Ishikawa (cell line): ENCODE measurements at regions not wholly inside any gene's neighbourhood (a gene's known extent, or its start where the extent isn't known, plus 50 kb on each side); places are given as distances from the start of the nearest gene placed in this dataset.

ENCODE experiments used
- CEBPB ChIP-seq: IDR thresholded peaks from 2 replicates; pipeline ENCODE4 v1.6.1; 2012
- CREB1 ChIP-seq: IDR thresholded peaks from 2 replicates; pipeline ENCODE4 v1.6.1; 2012; ENCODE audit warnings: low read depth
- EGR1 ChIP-seq: IDR thresholded peaks from 2 replicates; pipeline ENCODE4 v1.6.1; 2012
- EP300 ChIP-seq: IDR thresholded peaks from 2 replicates; pipeline ENCODE4 v1.6.1; 2012; ENCODE audit warnings: borderline replicate concordance
- FOXM1 ChIP-seq: IDR thresholded peaks from 2 replicates; pipeline ENCODE4 v1.6.1; 2012; ENCODE audit warnings: low read depth, borderline replicate concordance
- NFIC ChIP-seq: IDR thresholded peaks from 2 replicates; pipeline ENCODE4 v1.6.1; 2012
- RAD21 ChIP-seq: IDR thresholded peaks from 2 replicates; pipeline ENCODE4 v1.6.1; 2012; ENCODE audit warnings: low read depth
- TAF1 ChIP-seq: IDR thresholded peaks from 2 replicates; pipeline ENCODE4 v1.6.1; 2012; ENCODE audit warnings: low read depth, mild to moderate bottlenecking
- TCF12 ChIP-seq: IDR thresholded peaks from 2 replicates; pipeline ENCODE4 v1.6.1; 2012; ENCODE audit warnings: low read depth
- TEAD4 ChIP-seq: IDR thresholded peaks from 2 replicates; pipeline ENCODE4 v1.6.1; 2012
- YY1 ChIP-seq: IDR thresholded peaks from 2 replicates; pipeline ENCODE4 v1.6.1; 2012; ENCODE audit warnings: low read depth
- ZBTB7A ChIP-seq: IDR thresholded peaks from 2 replicates; pipeline ENCODE4 v1.6.1; 2012; ENCODE audit warnings: low read depth
- TF ChIP-seq, protein P1 (sequence below): IDR thresholded peaks from 2 replicates; pipeline ENCODE4 v1.6.1; 2012
- TF ChIP-seq, protein P2 (sequence below): IDR thresholded peaks from 2 replicates; pipeline ENCODE4 v1.6.1; 2012; ENCODE audit warnings: low read depth, mild to moderate bottlenecking
- TF ChIP-seq, protein P3 (sequence below): IDR thresholded peaks from 2 replicates; pipeline ENCODE4 v1.6.1; 2012

DNA sequence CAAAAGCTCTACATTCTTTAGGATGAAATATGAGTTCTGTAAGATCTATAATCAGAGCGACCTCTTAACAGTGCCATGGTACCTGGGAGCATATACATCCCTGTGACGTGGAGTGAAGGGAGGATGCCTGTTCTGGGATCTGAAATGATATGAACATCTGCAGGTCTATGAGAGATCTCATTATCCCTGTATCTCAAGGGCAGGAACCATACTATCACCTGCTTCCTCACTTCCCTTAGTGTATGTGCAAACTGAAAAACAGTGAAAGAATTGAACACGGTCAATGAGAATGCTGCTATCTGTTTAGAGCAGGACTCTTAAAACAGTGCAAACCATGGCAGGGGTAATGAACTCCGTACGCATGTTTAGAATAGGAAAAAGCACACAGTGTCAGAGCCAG, 364.0 kb downstream of the LPIN1 start:
- TF ChIP-seq, protein P1, sequence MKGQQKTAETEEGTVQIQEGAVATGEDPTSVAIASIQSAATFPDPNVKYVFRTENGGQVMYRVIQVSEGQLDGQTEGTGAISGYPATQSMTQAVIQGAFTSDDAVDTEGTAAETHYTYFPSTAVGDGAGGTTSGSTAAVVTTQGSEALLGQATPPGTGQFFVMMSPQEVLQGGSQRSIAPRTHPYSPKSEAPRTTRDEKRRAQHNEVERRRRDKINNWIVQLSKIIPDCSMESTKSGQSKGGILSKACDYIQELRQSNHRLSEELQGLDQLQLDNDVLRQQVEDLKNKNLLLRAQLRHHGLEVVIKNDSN: no peak
- TF ChIP-seq RAD21 (no peak), TEAD4 (no peak), CEBPB (no peak), TAF1 (no peak), EP300 (no peak), NFIC (no peak), YY1 (no peak), ZBTB7A (no peak), EGR1 (no peak), FOXM1 (no peak), CREB1 (no peak), TCF12 (no peak)
- TF ChIP-seq, protein P2, sequence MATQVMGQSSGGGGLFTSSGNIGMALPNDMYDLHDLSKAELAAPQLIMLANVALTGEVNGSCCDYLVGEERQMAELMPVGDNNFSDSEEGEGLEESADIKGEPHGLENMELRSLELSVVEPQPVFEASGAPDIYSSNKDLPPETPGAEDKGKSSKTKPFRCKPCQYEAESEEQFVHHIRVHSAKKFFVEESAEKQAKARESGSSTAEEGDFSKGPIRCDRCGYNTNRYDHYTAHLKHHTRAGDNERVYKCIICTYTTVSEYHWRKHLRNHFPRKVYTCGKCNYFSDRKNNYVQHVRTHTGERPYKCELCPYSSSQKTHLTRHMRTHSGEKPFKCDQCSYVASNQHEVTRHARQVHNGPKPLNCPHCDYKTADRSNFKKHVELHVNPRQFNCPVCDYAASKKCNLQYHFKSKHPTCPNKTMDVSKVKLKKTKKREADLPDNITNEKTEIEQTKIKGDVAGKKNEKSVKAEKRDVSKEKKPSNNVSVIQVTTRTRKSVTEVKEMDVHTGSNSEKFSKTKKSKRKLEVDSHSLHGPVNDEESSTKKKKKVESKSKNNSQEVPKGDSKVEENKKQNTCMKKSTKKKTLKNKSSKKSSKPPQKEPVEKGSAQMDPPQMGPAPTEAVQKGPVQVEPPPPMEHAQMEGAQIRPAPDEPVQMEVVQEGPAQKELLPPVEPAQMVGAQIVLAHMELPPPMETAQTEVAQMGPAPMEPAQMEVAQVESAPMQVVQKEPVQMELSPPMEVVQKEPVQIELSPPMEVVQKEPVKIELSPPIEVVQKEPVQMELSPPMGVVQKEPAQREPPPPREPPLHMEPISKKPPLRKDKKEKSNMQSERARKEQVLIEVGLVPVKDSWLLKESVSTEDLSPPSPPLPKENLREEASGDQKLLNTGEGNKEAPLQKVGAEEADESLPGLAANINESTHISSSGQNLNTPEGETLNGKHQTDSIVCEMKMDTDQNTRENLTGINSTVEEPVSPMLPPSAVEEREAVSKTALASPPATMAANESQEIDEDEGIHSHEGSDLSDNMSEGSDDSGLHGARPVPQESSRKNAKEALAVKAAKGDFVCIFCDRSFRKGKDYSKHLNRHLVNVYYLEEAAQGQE: no peak
- TF ChIP-seq, protein P3, sequence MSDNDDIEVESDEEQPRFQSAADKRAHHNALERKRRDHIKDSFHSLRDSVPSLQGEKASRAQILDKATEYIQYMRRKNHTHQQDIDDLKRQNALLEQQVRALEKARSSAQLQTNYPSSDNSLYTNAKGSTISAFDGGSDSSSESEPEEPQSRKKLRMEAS: no peak

DNA sequence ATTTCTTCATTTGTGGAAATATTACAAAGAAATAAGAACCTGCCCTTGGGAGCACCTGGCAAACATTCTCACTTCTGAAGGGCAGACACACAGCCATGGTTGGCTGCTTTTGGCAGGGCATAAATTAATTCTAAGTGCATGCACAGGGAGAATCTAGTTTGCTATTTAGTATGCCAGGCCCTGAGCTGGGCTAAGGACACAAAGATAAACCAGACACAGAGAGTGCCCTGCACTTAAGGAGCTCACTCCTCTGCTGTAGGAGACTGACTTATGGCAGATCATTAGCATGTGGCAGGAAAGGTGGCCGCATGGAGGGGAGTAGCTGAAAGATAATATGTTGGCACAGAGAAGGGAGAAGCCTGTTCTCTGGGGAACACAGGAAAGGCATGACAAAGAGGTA, 367.0 kb downstream of the LPIN1 start:
- TF ChIP-seq EP300 (no peak), CREB1 (no peak), RAD21 (no peak), YY1 (no peak), NFIC (no peak), TEAD4 (no peak), EGR1 (no peak), ZBTB7A (no peak), TAF1 (no peak), FOXM1 (no peak), CEBPB (no peak), TCF12 (no peak)
- TF ChIP-seq, protein P3: no peak
- TF ChIP-seq, protein P2: no peak
- TF ChIP-seq, protein P1: no peak

DNA sequence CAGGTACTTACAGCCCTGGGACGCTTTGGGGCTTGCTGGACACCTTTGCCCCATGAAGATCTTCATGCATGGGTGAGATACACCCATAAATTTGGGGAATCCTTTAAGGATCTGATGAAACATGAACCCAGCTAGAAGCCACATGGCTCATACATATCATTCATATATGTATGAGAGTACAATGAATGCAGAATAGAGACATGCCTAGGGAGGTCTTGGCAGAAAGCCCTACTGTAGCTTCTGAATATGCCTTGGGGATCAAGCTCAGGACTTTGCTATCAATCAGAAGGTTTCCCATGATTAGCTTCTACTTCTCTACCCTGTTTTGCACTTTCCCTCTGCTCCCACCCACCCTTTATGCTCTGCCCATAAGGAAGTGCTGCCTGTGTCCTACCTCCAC, 368.4 kb downstream of the LPIN1 start:
- TF ChIP-seq, protein P2: no peak
- TF ChIP-seq TEAD4 (no peak), YY1 (no peak), CREB1 (no peak), ZBTB7A (no peak)
- TF ChIP-seq, protein P1: no peak

DNA sequence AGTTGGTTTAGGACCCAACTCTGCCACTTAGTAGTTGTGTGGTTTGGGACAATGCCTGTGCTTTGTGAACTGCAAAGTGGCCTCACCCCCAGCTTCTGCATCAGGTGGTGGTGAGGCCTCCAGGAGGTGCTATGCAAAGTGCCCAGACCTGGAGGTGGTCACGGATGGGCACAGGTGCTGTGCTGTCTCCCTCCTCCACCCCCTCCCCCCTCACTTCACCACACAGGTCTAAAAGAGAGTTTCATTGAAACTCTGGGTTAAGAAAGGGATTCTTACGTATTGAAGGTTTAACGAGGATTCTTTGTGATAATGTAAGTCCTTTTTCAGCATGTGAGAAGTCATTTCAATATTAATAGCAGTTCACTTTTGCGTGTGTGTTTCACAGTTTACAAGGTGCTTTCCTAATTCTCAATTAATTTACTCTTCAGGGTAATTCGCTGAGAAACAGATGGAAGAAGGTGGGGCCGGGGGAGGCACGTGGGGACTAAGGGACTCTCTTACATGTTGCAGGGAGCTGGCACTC, 369.9 kb downstream of the LPIN1 start:
- TF ChIP-seq TAF1: no peak
